B cell (primary cell): ENCODE measurements at regions not wholly inside any gene's neighbourhood (a gene's known extent, or its start where the extent isn't known, plus 50 kb on each side); places are given as distances from the start of the nearest gene placed in this dataset.

Experiments
- ATAC-seq: fragments of 200-7000 bp; cut with Tn5 transposase; one replicate; pipeline ENCODE4 v1.10.0; 2021; ENCODE audit warnings: low read depth, mild to moderate bottlenecking, moderate number of reproducible peaks, moderate library complexity
- CTCF ChIA-PET: fragments of 350-600 bp; sonication (Branson Sonifier 250); formaldehyde crosslinking; loops from one replicate; lab custom pipeline; 2021; ENCODE audit warnings: antibody characterized with exemption, inconsistent platforms; lab: Charles Lee
- POLR2A ChIA-PET: fragments of 350-600 bp; sonication (Branson Sonifier 250); formaldehyde crosslinking; loops from one replicate; lab custom pipeline; 2021; ENCODE audit warnings: antibody characterized with exemption; lab: Charles Lee
- DNase-seq: peaks from one replicate; pipeline ENCODE4 v3.0.0; 2013
- H2AFZ ChIP-seq: 2 replicates; pipeline ENCODE4 v1.6.1; 2012; ENCODE audit warnings: mild to moderate bottlenecking, low read depth, low read length; ENCODE audit not compliant: insufficient read depth, poor library complexity, severe bottlenecking
- H3K27ac ChIP-seq, 2 donors: 1 replicate in 1 of 2; 2 replicates in 1 of 2; pipeline ENCODE4 v1.5.1; 2012 to 2013; ENCODE audit warnings: low read length in 2 of 2, mild to moderate bottlenecking in 2 of 2, moderate library complexity in 1 of 2
- H3K27me3 ChIP-seq, 4 experiments: fragments of 200-600 bp in 1 of 4; sonication (generic) in 1 of 4; replicated peaks in 1 of 4; 1 replicate in 2 of 4; 2 replicates in 2 of 4; pipeline versions ENCODE4 v1.6.1 to v1.7.0; 2013 to 2016; ENCODE audit warnings: low read length in 3 of 4, mild to moderate bottlenecking in 2 of 4, mixed read lengths in 1 of 4, moderate library complexity in 1 of 4; ENCODE audit not compliant: insufficient read depth in 4 of 4, control insufficient read depth in 3 of 4; ENCODE audit errors: control extremely low read depth in 1 of 4
- H3K36me3 ChIP-seq, 2 experiments: replicated peaks in 1 of 2; 1 replicate in 1 of 2; 2 replicates in 1 of 2; pipeline versions ENCODE4 v1.6.1 to v1.7.1; 2013; ENCODE audit warnings: low read length in 1 of 2; ENCODE audit not compliant: insufficient read depth in 2 of 2, control insufficient read depth in 1 of 2; ENCODE audit errors: control extremely low read depth in 1 of 2, extremely low read depth in 1 of 2
- H3K4me1 ChIP-seq, 2 donors: fragments of 200-600 bp in 1 of 2; sonication (generic) in 1 of 2; 1 replicate in 1 of 2; 2 replicates in 1 of 2; pipeline versions ENCODE4 v1.5.1 to v1.6.1; 2013 to 2017; ENCODE audit warnings: low read length in 2 of 2; ENCODE audit not compliant: control insufficient read depth in 2 of 2, insufficient read depth in 2 of 2
- H3K4me2 ChIP-seq: replicated peaks from 2 replicates; pipeline ENCODE3; 2012; ENCODE audit warnings: mild to moderate bottlenecking, low read depth, low read length; ENCODE audit not compliant: poor library complexity, severe bottlenecking
- H3K4me3 ChIP-seq, 5 experiments: fragments of 200-600 bp in 1 of 5; sonication (generic) in 1 of 5; 1 replicate in 3 of 5; 2 replicates in 2 of 5; pipeline versions ENCODE4 v1.5.1 to v1.7.0; 2011 to 2016; ENCODE audit warnings: low read length in 4 of 5, mild to moderate bottlenecking in 4 of 5, low read depth in 2 of 5, control low read depth in 1 of 5, moderate library complexity in 1 of 5; ENCODE audit not compliant: insufficient read depth in 1 of 5; ENCODE audit errors: control extremely low read depth in 1 of 5, extremely low read depth in 1 of 5
- H3K79me2 ChIP-seq: fragments of 200-600 bp; sonication (generic); one replicate; pipeline ENCODE4 v1.6.0; 2016; ENCODE audit warnings: low read length; ENCODE audit not compliant: control insufficient read depth, insufficient read depth
- H3K9ac ChIP-seq: fragments of 200-600 bp; sonication (generic); 2 replicates; pipeline ENCODE4 v1.6.1; 2017; ENCODE audit warnings: mild to moderate bottlenecking, low read length, moderate library complexity
- H3K9me3 ChIP-seq, 3 donors: one replicate each; pipeline versions ENCODE4 v1.6.1 to v1.7.1; 2013; ENCODE audit warnings: low read length in 2 of 3; ENCODE audit not compliant: control insufficient read depth in 2 of 3, insufficient read depth in 1 of 3; ENCODE audit errors: control extremely low read depth in 1 of 3
- H4K20me1 ChIP-seq: 2 replicates; pipeline ENCODE4 v1.6.0; 2012; ENCODE audit warnings: mild to moderate bottlenecking, low read length; ENCODE audit not compliant: insufficient read depth, control insufficient read depth, poor library complexity, severe bottlenecking
- H3K27ac Mint-ChIP-seq: one replicate; pipeline ENCODE4 v1.8.0; 2021; ENCODE audit warnings: mixed read lengths
- H3K27me3 Mint-ChIP-seq: one replicate; pipeline ENCODE4 v1.8.0; 2021; ENCODE audit warnings: mixed read lengths
- H3K4me1 Mint-ChIP-seq: one replicate; pipeline ENCODE4 v1.8.0; 2021; ENCODE audit warnings: mixed read lengths
- H3K4me3 Mint-ChIP-seq: one replicate; pipeline ENCODE4 v1.8.0; 2021; ENCODE audit warnings: mixed read lengths
- H3K9me3 Mint-ChIP-seq: one replicate; pipeline ENCODE4 v1.8.0; 2022; ENCODE audit warnings: mixed read lengths; ENCODE audit not compliant: insufficient read depth
- EZH2 ChIP-seq: IDR thresholded peaks from 2 replicates; pipeline ENCODE4 v1.6.1; 2012; ENCODE audit warnings: borderline replicate concordance, low read depth, mild to moderate bottlenecking, moderate library complexity, low read length; ENCODE audit not compliant: insufficient read depth, poor library complexity, severe bottlenecking
- whole genome bisulfite sequencing: methylation state at CpG from one replicate; pipeline ENCODE4 v1.1.5; 2013; ENCODE audit warnings: missing lambda C conversion rate; ENCODE audit not compliant: insufficient coverage; 5-methylcytosine and 5-hydroxymethylcytosine counted together
- intact Hi-C: fragments of 100-400 bp; cut with micrococcal nuclease; formaldehyde crosslinking; loops from one replicate; pipeline ENCODE4 v1.10.0; 2022
- TF ChIP-seq, protein P1 (sequence below): fragments of 200-600 bp; IDR thresholded peaks from one replicate; pipeline ENCODE4 v1.8.0; 2022; ENCODE audit warnings: antibody characterized with exemption, mild to moderate bottlenecking

GRCh38 chr7:54932818-54933543 is 85.8 kb upstream of the EGFR start:
- peaks cover 60% of the 10 kb centered on the region for H3K27me3 Mint-ChIP-seq

GRCh38 chr7:54933643-54934042 is 85.2 kb upstream of the EGFR start:
- Histone ChIP-seq H3K4me3 (no peak overlapping the region), H3K36me3 (no peaks in the 10 kb centered on the region), H2AFZ (no peak overlapping the region), H3K27ac (no peak overlapping the region), H3K4me2 (no peak overlapping the region), H3K9ac (no peak overlapping the region), H3K27me3 (peaks cover 0 to 3% (median 0%) of the 10 kb centered on the region in 4 experiments), H3K4me1 (no peaks in the 10 kb centered on the region), H4K20me1 (no peaks in the 10 kb centered on the region), H3K9me3 (peaks cover 0 to 1% (median 0%) of the 10 kb centered on the region in 3 donors), H3K79me2 (no peaks in the 10 kb centered on the region)
- peaks cover 6% of the 10 kb centered on the region for H3K9me3 Mint-ChIP-seq
- peaks cover 56% of the 10 kb centered on the region for H3K27me3 Mint-ChIP-seq
- TF ChIP-seq, protein P1, sequence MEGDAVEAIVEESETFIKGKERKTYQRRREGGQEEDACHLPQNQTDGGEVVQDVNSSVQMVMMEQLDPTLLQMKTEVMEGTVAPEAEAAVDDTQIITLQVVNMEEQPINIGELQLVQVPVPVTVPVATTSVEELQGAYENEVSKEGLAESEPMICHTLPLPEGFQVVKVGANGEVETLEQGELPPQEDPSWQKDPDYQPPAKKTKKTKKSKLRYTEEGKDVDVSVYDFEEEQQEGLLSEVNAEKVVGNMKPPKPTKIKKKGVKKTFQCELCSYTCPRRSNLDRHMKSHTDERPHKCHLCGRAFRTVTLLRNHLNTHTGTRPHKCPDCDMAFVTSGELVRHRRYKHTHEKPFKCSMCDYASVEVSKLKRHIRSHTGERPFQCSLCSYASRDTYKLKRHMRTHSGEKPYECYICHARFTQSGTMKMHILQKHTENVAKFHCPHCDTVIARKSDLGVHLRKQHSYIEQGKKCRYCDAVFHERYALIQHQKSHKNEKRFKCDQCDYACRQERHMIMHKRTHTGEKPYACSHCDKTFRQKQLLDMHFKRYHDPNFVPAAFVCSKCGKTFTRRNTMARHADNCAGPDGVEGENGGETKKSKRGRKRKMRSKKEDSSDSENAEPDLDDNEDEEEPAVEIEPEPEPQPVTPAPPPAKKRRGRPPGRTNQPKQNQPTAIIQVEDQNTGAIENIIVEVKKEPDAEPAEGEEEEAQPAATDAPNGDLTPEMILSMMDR: no peak
- no peak for TF ChIP-seq EZH2
- H3K27ac Mint-ChIP-seq: no peak overlapping the region
- DNase-seq: no peak
- ChIA-PET POLR2A (no interaction called here), CTCF (no interaction called here)
- no peak overlapping the region for H3K4me3 Mint-ChIP-seq
- no peaks in the 10 kb centered on the region for H3K4me1 Mint-ChIP-seq
- WGBS: 97% methylated on average over 4 of the region's 4 CpGs
- intact Hi-C loops: no loop called here
- ATAC-seq: no peak

More at GRCh38 chr7:54932818-54933543, 85.8 kb upstream of the EGFR start:
- no peak overlapping the region for H3K27ac Mint-ChIP-seq
- H3K9me3 ChIP-seq: peaks cover 0 to 1% (median 0%) of the 10 kb centered on the region in 3 donors
- peaks cover 0 to 3% (median 0%) of the 10 kb centered on the region in 4 experiments for H3K27me3 ChIP-seq
- TF ChIP-seq, protein P1: no peak
- no peak for TF ChIP-seq EZH2
- no peak overlapping the region for H3K4me2 ChIP-seq
- H3K27ac ChIP-seq: no peak overlapping the region
- ChIA-PET CTCF (no interaction called here), POLR2A (no interaction called here)
- no peaks in the 10 kb centered on the region for H3K4me1 ChIP-seq
- WGBS: 14% methylated on average over 31 of the region's 34 CpGs
- H3K9ac ChIP-seq: no peak overlapping the region
- no peaks in the 10 kb centered on the region for H3K79me2 ChIP-seq
- no peaks in the 10 kb centered on the region for H3K36me3 ChIP-seq
- H3K9me3 Mint-ChIP-seq: peaks cover 6% of the 10 kb centered on the region
- no peak overlapping the region for H2AFZ ChIP-seq
- no peaks in the 10 kb centered on the region for H3K4me1 Mint-ChIP-seq
- intact Hi-C loops: no loop called here
- no peak overlapping the region for H3K4me3 ChIP-seq
- H4K20me1 ChIP-seq: no peaks in the 10 kb centered on the region
- ATAC-seq (no peak), DNase-seq (no peak)
- H3K4me3 Mint-ChIP-seq: no peak overlapping the region
